ENCODE measurements at regions not wholly inside any gene's neighbourhood (a gene's known extent, or its start where the extent isn't known, plus 50 kb on each side); places are given as distances from the start of the nearest gene placed in this dataset.

GRCh38 chr4:38519666-38520065 lies 144.3 kb upstream of the KLF3 start:
- TF ChIP-seq FOXM1 (CRISPR knock-in tag; IDR thresholded peaks at IDR 0.05) (no peak), ARNT2 (CRISPR knock-in tag; IDR thresholded peaks at IDR 0.05; ENCODE audit: low read depth) (no peak), TARDBP (CRISPR knock-in tag; IDR thresholded peaks at IDR 0.05) (no peak), TGIF2 (CRISPR knock-in tag; IDR thresholded peaks at IDR 0.05) (no peak), CTCF (CRISPR knock-in tag; IDR thresholded peaks at IDR 0.05) (no peak), MEIS1 (CRISPR knock-in tag; IDR thresholded peaks at IDR 0.05; ENCODE audit: borderline replicate concordance) (no peak), RBFOX2 (IDR thresholded peaks at IDR 0.05; ENCODE audit: low read depth, low read length) (no peak)
